Lower lobe of right lung (tissue), 2 donors: ENCODE measurements at regions not wholly inside any gene's neighbourhood (a gene's known extent, or its start where the extent isn't known, plus 50 kb on each side); places are given as distances from the start of the nearest gene placed in this dataset.

Experiments used
- ATAC-seq, 2 donors: fragments of 200-7000 bp; cut with Tn5 transposase; one replicate each; pipeline ENCODE4 v1.9.1; 2020 to 2022; ENCODE audit warnings: mild to moderate bottlenecking in 2 of 2, moderate library complexity in 2 of 2
- DNase-seq: peaks from one replicate; pipeline ENCODE4 v3.0.0-alpha.2; 2020
- H3K27ac ChIP-seq: fragments of 200-600 bp; one replicate; pipeline ENCODE4 v1.8.0; 2022
- H3K27me3 ChIP-seq: fragments of 200-600 bp; one replicate; pipeline ENCODE4 v1.8.0; 2022; ENCODE audit warnings: low read depth
- H3K36me3 ChIP-seq: fragments of 200-600 bp; one replicate; pipeline ENCODE4 v1.8.0; 2022; ENCODE audit warnings: mild to moderate bottlenecking
- H3K4me1 ChIP-seq: fragments of 200-600 bp; one replicate; pipeline ENCODE4 v1.8.0; 2022
- H3K4me3 ChIP-seq: fragments of 200-600 bp; one replicate; pipeline ENCODE4 v1.8.0; 2022; ENCODE audit warnings: mild to moderate bottlenecking
- H3K9me3 ChIP-seq: fragments of 200-600 bp; one replicate; pipeline ENCODE4 v1.8.0; 2022
- intact Hi-C: fragments of 100-400 bp; cut with DNase I; formaldehyde crosslinking; loops from one replicate; pipeline ENCODE4 v1.11.0; 2022
- TF ChIP-seq, protein P1 (sequence below): fragments of 200-600 bp; IDR thresholded peaks from one replicate; pipeline ENCODE4 v1.8.0; 2022; ENCODE audit warnings: antibody characterized with exemption, mild to moderate bottlenecking
- donor health status: DM: no; HTN: yes; CAD: no; lungs with severe emphysema.

DNA sequence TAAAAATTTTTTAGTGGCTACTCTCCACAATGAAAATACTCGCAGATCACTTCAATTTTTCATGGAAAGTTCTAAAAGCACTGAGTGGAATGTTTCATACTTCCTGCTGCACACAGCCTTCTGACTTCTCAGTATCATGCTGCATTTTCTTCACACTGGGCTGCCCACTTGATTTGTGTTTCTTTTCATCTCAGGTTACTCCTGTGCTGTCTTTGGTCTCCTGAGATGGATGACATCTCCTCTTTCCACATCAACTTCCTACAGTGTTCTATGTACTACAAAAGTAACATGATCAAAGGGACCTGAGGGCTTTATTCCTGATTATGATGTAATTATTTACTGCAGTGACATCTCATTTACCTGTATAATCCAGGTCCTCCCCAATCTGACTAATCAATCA lies 927.7 kb downstream of the ROBO2 start:
- Histone ChIP-seq H3K27me3 (no peaks in the 10 kb centered on the region), H3K4me1 (no peaks in the 10 kb centered on the region), H3K4me3 (no peak overlapping the region), H3K9me3 (no peaks in the 10 kb centered on the region), H3K27ac (no peak overlapping the region), H3K36me3 (no peaks in the 10 kb centered on the region)
- TF ChIP-seq, protein P1, sequence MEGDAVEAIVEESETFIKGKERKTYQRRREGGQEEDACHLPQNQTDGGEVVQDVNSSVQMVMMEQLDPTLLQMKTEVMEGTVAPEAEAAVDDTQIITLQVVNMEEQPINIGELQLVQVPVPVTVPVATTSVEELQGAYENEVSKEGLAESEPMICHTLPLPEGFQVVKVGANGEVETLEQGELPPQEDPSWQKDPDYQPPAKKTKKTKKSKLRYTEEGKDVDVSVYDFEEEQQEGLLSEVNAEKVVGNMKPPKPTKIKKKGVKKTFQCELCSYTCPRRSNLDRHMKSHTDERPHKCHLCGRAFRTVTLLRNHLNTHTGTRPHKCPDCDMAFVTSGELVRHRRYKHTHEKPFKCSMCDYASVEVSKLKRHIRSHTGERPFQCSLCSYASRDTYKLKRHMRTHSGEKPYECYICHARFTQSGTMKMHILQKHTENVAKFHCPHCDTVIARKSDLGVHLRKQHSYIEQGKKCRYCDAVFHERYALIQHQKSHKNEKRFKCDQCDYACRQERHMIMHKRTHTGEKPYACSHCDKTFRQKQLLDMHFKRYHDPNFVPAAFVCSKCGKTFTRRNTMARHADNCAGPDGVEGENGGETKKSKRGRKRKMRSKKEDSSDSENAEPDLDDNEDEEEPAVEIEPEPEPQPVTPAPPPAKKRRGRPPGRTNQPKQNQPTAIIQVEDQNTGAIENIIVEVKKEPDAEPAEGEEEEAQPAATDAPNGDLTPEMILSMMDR = no peak
- no peak for ATAC-seq
- DNase-seq = no peak
- intact Hi-C loops = no loop called here

DNA sequence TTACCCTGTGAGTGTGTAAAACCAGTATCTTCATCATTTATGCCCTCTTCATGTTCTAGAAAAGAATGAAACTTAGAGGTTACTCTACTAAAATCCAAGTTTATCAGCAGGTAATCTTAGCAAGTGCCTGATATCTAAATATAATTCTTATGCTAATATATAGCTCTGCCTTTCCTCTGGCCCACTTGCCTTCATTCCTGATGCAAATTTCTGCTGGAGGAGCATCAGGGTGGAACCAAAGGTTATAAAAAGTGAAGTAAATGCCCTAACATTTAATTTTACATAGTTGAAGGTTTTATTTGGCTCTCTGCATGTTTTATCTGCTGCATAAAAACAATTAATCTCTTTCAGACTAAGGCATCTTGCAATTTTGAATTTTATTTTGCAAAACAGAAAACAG lies 936.2 kb downstream of the ROBO2 start:
- Histone ChIP-seq H3K27me3 (no peaks in the 10 kb centered on the region), H3K36me3 (no peaks in the 10 kb centered on the region), H3K4me1 (no peaks in the 10 kb centered on the region), H3K27ac (no peak overlapping the region), H3K4me3 (no peak overlapping the region), H3K9me3 (no peaks in the 10 kb centered on the region)
- no peak for ATAC-seq
- DNase-seq = no peak
- intact Hi-C loops = no loop called here
- TF ChIP-seq, protein P1 = no peak

DNA sequence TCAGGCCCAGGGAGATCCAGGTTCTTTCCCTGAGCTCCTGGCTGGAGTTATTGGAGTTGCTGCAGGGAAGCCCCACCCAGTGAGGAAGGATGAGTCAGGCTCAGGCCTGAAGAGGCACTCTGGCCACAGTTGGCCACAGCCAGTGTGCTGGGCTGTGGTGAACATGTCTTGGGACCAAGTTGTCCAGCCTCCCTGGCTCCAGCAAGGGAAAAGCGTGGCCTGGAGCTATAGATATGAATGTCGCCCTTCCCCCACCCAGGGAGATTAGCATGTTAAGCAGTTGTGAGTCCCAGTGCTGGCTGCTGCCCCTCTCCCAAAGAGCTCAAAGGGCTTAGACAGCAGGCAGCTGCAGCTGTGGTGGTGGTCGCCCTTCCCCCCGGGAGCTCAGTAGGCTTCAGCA lies 963.2 kb downstream of the ROBO2 start:
- TF ChIP-seq, protein P1 = no peak
- no peaks in the 10 kb centered on the region for H3K4me1 ChIP-seq
- H3K27ac ChIP-seq = no peak overlapping the region
- ATAC-seq (no peak), DNase-seq (no peak)
- H3K9me3 ChIP-seq = no peaks in the 10 kb centered on the region
- no peak overlapping the region for H3K4me3 ChIP-seq
- no peaks in the 10 kb centered on the region for H3K36me3 ChIP-seq
- no peaks in the 10 kb centered on the region for H3K27me3 ChIP-seq
- intact Hi-C loops = no loop called here

DNA sequence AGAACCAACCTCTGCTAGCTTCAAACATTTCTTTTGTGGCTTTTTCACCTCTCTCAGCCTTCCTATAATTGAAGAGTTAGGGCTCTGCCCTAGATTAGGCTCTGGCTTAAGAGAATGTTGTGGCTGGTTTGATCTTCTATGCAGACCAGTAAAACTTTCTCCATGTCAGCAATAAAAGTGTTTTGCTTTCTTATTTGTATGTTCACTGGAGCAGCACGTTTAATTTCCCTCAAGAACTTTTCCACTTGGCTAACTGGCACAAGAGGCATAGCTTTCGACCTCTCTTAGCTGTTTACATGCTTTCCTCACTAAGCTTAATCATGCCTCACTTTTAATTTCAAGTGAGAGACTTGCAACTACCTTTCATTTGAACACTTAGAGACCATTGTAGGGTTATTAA lies 964.7 kb downstream of the ROBO2 start:
- H3K4me1 ChIP-seq = no peaks in the 10 kb centered on the region
- ATAC-seq (no peak), DNase-seq (no peak)
- H3K27me3 ChIP-seq = no peaks in the 10 kb centered on the region
- H3K4me3 ChIP-seq = no peak overlapping the region
- TF ChIP-seq, protein P1 = no peak
- H3K27ac ChIP-seq = no peak overlapping the region
- H3K9me3 ChIP-seq = no peaks in the 10 kb centered on the region
- intact Hi-C loops = no loop called here
- no peaks in the 10 kb centered on the region for H3K36me3 ChIP-seq

DNA sequence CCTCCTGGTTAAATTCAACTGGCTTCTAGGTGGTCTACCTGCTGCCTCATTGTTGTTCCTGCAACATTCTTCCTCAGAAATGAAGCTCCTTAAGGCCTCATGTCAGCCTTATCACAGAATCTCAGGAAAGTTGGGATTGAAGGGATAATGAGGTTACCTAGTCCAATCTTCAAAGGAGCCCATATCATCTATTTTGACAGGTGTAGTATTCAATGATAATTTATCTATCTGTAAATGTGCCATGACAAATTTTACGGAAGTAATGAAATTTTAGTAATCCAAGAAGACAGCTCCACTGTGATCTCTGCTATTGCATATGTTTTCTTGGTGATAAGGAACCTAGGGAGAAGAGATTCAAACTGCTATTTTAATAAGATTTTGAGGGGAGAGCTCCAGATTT lies 973.8 kb downstream of the ROBO2 start:
- Histone ChIP-seq H3K27ac (no peak overlapping the region), H3K27me3 (no peaks in the 10 kb centered on the region), H3K4me1 (no peaks in the 10 kb centered on the region), H3K4me3 (no peak overlapping the region), H3K36me3 (no peaks in the 10 kb centered on the region), H3K9me3 (no peaks in the 10 kb centered on the region)
- DNase-seq = no peak
- TF ChIP-seq, protein P1 = no peak
- intact Hi-C loops = no loop called here
- ATAC-seq = no peak

DNA sequence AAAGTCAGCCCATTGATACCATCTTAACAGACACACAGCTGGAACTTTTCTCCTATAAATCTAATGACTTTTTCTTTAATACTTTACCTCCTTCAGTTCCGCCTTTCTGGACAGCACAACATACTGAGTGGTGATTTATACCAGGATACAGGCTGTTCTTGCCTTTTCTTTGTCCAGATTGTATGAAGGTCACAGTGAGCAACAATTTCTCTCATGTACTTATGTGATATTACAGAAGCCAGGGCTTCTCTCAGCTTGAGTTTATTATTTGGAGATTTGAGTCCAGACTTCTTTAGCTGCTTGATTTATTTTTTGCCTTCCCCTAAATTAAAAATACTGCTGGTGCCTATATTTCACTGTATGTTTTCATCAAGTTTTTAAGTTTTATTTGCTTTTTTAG lies 976.0 kb downstream of the ROBO2 start:
- H3K36me3 ChIP-seq = no peaks in the 10 kb centered on the region
- H3K27me3 ChIP-seq = no peaks in the 10 kb centered on the region
- ATAC-seq = no peak
- no peaks in the 10 kb centered on the region for H3K4me1 ChIP-seq
- DNase-seq = no peak
- TF ChIP-seq, protein P1 = no peak
- intact Hi-C loops = no loop called here
- H3K27ac ChIP-seq = no peak overlapping the region
- no peak overlapping the region for H3K4me3 ChIP-seq
- H3K9me3 ChIP-seq = no peaks in the 10 kb centered on the region
